Testis (tissue), 2 donors: ENCODE measurements at regions not wholly inside any gene's neighbourhood (a gene's known extent, or its start where the extent isn't known, plus 50 kb on each side); places are given as distances from the start of the nearest gene placed in this dataset.

Experiments used
- CTCF ChIP-seq, 3 experiments: fragments of 450-650 bp in 2 of 3; fragments of 200-600 bp in 1 of 3; sonication (generic) in 1 of 3; IDR thresholded peaks; one replicate each; pipeline ENCODE4 v1.5.1; 2016 to 2019; ENCODE audit warnings: antibody characterized with exemption in 3 of 3, mild to moderate bottlenecking in 2 of 3, moderate library complexity in 1 of 3
- POLR2A ChIP-seq: fragments of 450-650 bp; IDR thresholded peaks from one replicate; pipeline ENCODE4 v1.6.1; 2017; ENCODE audit warnings: antibody characterized with exemption, mild to moderate bottlenecking, moderate library complexity

GRCh38 chr5:97243353-97243752, 60.3 kb upstream of the RIOK2 start:
- TF ChIP-seq CTCF (IDR thresholded peaks at IDR 0.05) (no peak), POLR2A (no peak)
